Pancreas (tissue), 10 donors: ENCODE measurements at regions not wholly inside any gene's neighbourhood (a gene's known extent, or its start where the extent isn't known, plus 50 kb on each side); places are given as distances from the start of the nearest gene placed in this dataset.

ENCODE experiments used
- ATAC-seq, 4 donors: fragments of 200-7000 bp; cut with Tn5 transposase; one replicate each; pipeline versions ENCODE4 v1.8.0 to v1.9.1; 2020; ENCODE audit warnings: mild to moderate bottlenecking in 4 of 4, moderate library complexity in 4 of 4
- DNase-seq, 6 donors: peaks; one replicate each; pipeline ENCODE4 v3.0.0-alpha.2; 2020
- FAIRE-seq: peaks from 2 replicates; lab custom pipeline; 2012; peaks lifted over from hg19 to GRCh38; lab: Jason Lieb, UNC
- H3K27ac ChIP-seq, 4 donors: fragments of 200-600 bp; sonication (generic); 1 replicate in 3 of 4; 2 replicates in 1 of 4; pipeline versions ENCODE4 v1.5.0 to v1.8.0; 2020
- H3K27me3 ChIP-seq, 4 donors: fragments of 200-600 bp; one replicate each; pipeline ENCODE4 v1.8.0; 2021
- H3K36me3 ChIP-seq, 3 donors: fragments of 200-600 bp; sonication (generic) in 1 of 3; one replicate each; pipeline versions ENCODE4 v1.5.0 to v1.8.0; 2020 to 2021
- H3K4me1 ChIP-seq, 3 donors: fragments of 200-600 bp; one replicate each; pipeline ENCODE4 v1.8.0; 2021
- H3K4me3 ChIP-seq, 4 donors: fragments of 200-600 bp; sonication (generic) in 2 of 4; one replicate each; pipeline versions ENCODE4 v1.5.0 to v1.8.0; 2020 to 2021
- H3K9me3 ChIP-seq, 4 donors: fragments of 200-600 bp; one replicate each; pipeline ENCODE4 v1.8.0; 2021
- WGBS, 2 donors: extraction: QIAGEN DNeasy Blood & Tissue Kit; methylation state at CpG; one replicate each; pipeline ENCODE4 v1.1.7; 2013; 5-methylcytosine and 5-hydroxymethylcytosine counted together
- intact Hi-C, 3 donors: fragments of 100-400 bp; cut with DNase I; formaldehyde crosslinking; loops; one replicate each; pipeline versions ENCODE4 v1.11.1 to v1.14.2; 2022
- TF ChIP-seq, protein P1 (sequence below), 4 donors: fragments of 200-600 bp; sonication (generic) in 3 of 4; IDR thresholded peaks; one replicate each; pipeline versions ENCODE4 v1.5.0 to v1.8.0; 2021; ENCODE audit warnings: antibody characterized with exemption in 4 of 4
- donor health status: healthy with polysubstance abuse.
- donor health status: DM: no; HTN: no; CAD: no; lungs with moderate emphysema.
- donor health status: DM: no; HTN: no; CAD: no.
- donor health status: control.
- donor health status: control.
- donor health status: Bipolar disorder and iron deficiency.
- donor health status: DM: yes; HTN: yes; CAD: no.
- donor health status: DM: no; HTN: no; CAD: no.
- donor health status: DM: no; HTN: no; CAD: no.
- donor health status: DM: yes; HTN: yes; CAD: no.

DNA sequence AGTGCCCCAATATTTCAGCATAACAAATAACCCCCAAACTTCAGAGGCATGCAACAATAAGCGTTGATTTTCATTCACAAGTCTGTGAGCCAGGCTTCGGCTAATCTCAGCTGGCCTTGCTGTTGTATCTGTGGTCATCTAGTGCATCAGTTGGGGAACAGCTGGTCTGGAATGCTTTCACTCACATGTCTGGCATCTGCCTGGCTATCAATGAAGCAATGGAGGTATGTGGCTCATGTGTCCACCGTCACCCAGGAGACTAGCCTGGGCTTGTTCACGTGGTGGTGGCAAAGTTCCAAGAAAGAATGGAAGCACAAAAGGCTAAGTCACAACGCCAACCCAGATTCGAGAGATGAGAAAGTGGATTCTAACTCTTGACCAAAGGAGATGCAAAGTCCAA, 304.8 kb upstream of the ISX start:
- no peaks in the 10 kb centered on the region for H3K9me3 ChIP-seq
- H3K4me3 ChIP-seq, result no peak overlapping the region
- DNase-seq (no peak), ATAC-seq (peak in 1 of 4 donors; percentile 30), FAIRE-seq (no peak)
- intact Hi-C loops, result no loop called here
- TF ChIP-seq, protein P1, sequence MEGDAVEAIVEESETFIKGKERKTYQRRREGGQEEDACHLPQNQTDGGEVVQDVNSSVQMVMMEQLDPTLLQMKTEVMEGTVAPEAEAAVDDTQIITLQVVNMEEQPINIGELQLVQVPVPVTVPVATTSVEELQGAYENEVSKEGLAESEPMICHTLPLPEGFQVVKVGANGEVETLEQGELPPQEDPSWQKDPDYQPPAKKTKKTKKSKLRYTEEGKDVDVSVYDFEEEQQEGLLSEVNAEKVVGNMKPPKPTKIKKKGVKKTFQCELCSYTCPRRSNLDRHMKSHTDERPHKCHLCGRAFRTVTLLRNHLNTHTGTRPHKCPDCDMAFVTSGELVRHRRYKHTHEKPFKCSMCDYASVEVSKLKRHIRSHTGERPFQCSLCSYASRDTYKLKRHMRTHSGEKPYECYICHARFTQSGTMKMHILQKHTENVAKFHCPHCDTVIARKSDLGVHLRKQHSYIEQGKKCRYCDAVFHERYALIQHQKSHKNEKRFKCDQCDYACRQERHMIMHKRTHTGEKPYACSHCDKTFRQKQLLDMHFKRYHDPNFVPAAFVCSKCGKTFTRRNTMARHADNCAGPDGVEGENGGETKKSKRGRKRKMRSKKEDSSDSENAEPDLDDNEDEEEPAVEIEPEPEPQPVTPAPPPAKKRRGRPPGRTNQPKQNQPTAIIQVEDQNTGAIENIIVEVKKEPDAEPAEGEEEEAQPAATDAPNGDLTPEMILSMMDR (IDR thresholded peaks at IDR 0.05), result no peak
- 46 to 52% methylated on average over 6 of the region's 6 CpGs for WGBS, 2 donors
- peaks cover 0 to 4% (median 0%) of the 10 kb centered on the region in 4 donors for H3K27me3 ChIP-seq
- H3K27ac ChIP-seq, result peak overlapping the region in 2 of 4 donors; percentile 58 to 69
- H3K36me3 ChIP-seq, result no peaks in the 10 kb centered on the region
- H3K4me1 ChIP-seq, result no peaks in the 10 kb centered on the region

DNA sequence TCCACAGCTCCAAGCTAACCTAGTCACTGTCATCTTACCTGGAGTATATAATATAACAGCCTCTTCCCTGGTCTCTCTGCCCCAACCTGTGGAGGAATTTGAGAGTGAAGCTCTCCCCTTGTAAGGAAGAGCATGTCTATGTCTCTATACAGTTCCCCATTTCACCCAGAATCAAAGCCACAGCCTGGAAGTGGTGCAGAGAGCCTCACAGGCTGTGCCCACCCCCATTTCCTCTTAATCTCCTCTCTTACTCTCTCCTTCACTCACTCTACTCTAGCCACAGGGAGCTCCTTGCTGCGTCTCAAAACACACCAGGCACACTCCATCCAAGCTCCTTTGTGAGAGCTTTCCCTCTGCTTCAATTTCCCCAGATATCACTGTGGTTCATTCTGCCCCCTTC, 302.5 kb upstream of the ISX start:
- TF ChIP-seq, protein P1 (IDR thresholded peaks at IDR 0.05), result no peak
- Histone ChIP-seq H3K27ac (no peak overlapping the region), H3K4me3 (no peak overlapping the region), H3K4me1 (no peaks in the 10 kb centered on the region), H3K9me3 (no peaks in the 10 kb centered on the region), H3K36me3 (no peaks in the 10 kb centered on the region), H3K27me3 (no peaks in the 10 kb centered on the region)
- FAIRE-seq (no peak), ATAC-seq (no peak), DNase-seq (no peak)
- intact Hi-C loops, result no loop called here
- WGBS, 2 donors, result 29 to 42% methylated on average over 1 of the region's 1 CpG

DNA sequence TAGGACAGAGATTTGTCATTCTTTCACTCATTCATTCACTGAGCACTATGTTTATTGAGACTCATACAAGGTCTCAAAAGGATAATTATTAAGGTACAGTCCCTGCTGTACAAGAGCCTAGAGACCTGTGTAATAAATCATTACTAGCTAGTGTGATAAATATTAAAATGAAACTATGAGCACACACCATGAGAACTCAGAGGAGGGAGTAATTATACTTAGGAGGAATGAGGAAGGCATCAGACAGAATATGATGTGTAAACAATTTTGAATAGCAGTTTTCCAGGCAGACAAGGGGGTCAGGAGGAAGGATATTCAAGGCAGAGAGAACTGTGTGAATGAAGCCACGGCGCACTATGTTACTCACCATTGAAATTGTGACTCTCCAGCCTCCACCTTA, 300.8 kb upstream of the ISX start:
- H3K27me3 ChIP-seq, result no peaks in the 10 kb centered on the region
- intact Hi-C loops, result no loop called here
- no peak for FAIRE-seq
- ATAC-seq, result peak; percentile 63 to 79 (median 66)
- H3K4me1 ChIP-seq, result no peaks in the 10 kb centered on the region
- no peaks in the 10 kb centered on the region for H3K9me3 ChIP-seq
- TF ChIP-seq, protein P1 (IDR thresholded peaks at IDR 0.05), result no peak
- WGBS, 2 donors, result 38 to 40% methylated on average over 2 of the region's 2 CpGs
- DNase-seq, result no peak
- peak overlapping the region in 2 of 4 donors; percentile 29 to 52 for H3K27ac ChIP-seq
- H3K4me3 ChIP-seq, result no peak overlapping the region
- H3K36me3 ChIP-seq, result no peaks in the 10 kb centered on the region

DNA sequence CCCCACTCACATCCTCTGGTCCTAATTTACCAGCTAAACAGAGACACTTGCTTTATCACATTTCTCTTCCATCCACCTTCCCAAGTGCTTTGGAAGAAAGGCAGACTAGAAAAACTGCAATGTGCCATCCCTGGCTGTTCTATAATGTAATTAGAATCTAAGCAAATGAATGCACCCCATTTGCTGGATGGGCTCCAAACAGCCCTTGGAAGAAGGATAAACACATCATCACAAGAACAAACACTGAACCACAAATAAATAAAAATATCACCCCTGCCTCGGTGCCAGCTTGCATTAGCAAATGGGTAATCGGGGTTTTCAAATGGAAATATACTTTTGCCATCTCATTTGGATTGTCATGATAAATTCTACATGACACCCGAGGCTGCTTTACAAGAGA, 296.6 kb upstream of the ISX start:
- Histone ChIP-seq H3K4me1 (no peaks in the 10 kb centered on the region), H3K36me3 (no peaks in the 10 kb centered on the region), H3K9me3 (no peaks in the 10 kb centered on the region), H3K27me3 (no peaks in the 10 kb centered on the region), H3K4me3 (no peak overlapping the region), H3K27ac (no peak overlapping the region)
- ATAC-seq, result no peak
- DNase-seq, result no peak
- TF ChIP-seq, protein P1 (IDR thresholded peaks at IDR 0.05), result no peak
- intact Hi-C loops, result no loop called here
- no peak for FAIRE-seq
- WGBS, 2 donors, result 60 to 68% methylated on average over 3 of the region's 3 CpGs

DNA sequence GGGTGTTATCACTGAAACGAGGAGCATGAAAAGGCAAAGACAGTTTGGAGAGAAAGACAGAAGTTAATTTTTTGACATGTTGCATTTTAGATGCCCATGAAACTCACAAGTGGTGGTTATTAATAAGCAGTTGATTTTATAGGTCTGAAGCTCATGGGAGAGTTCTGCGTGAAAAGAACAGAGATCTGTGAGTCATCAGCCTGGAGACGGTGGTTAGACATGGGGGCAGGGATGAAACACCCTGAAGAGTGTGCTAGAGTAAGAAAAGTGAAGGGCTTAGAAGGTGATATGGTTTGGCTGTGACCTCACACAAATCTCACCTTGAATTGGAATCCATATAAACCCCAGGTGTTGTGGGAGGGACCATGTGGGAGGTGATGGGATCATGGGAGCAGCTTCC, 289.1 kb upstream of the ISX start:
- intact Hi-C loops, result no loop called here
- Histone ChIP-seq H3K4me1 (no peaks in the 10 kb centered on the region), H3K36me3 (no peaks in the 10 kb centered on the region), H3K9me3 (no peaks in the 10 kb centered on the region), H3K27me3 (no peaks in the 10 kb centered on the region), H3K4me3 (no peak overlapping the region), H3K27ac (no peak overlapping the region)
- ATAC-seq, result no peak
- no peak for FAIRE-seq
- no peak for DNase-seq
- TF ChIP-seq, protein P1 (IDR thresholded peaks at IDR 0.05), result no peak
- 47 to 67% methylated on average over 3 of the region's 3 CpGs for WGBS, 2 donors
